T-cell (primary cell): ENCODE measurements at regions not wholly inside any gene's neighbourhood (a gene's known extent, or its start where the extent isn't known, plus 50 kb on each side); places are given as distances from the start of the nearest gene placed in this dataset.

Experiments
- ATAC-seq, 4 experiments: fragments of 200-7000 bp in 3 of 4; fragments of 150-1000 bp in 1 of 4; cut with Tn5 transposase; replicated peaks in 1 of 4; 1 replicate in 3 of 4; 2 replicates in 1 of 4; pipeline ENCODE4 v1.10.0; 2021; ENCODE audit warnings: moderate library complexity in 3 of 4, mild to moderate bottlenecking in 2 of 4, moderate number of reproducible peaks in 1 of 4
- CTCF ChIA-PET, 2 donors: fragments of 300-600 bp; sonication (Branson Sonifier 250); formaldehyde crosslinking; loops; one replicate each; lab custom pipeline; 2022; ENCODE audit warnings: antibody characterized with exemption in 2 of 2; lab: Charles Lee
- POLR2A ChIA-PET, 2 donors: fragments of 300-600 bp; sonication (Branson Sonifier 250); formaldehyde crosslinking; loops; one replicate each; lab custom pipeline; 2022; ENCODE audit warnings: antibody characterized with exemption in 2 of 2; lab: Charles Lee
- DNase-seq, 35 experiments: peaks; one replicate each; pipeline versions ENCODE4 v3.0.0 to v3.0.0-alpha.2; 2013 to 2023
- H3K27ac ChIP-seq: one replicate; pipeline ENCODE4 v1.5.1; 2013; ENCODE audit warnings: low read length
- H3K27me3 ChIP-seq, 2 experiments: replicated peaks in 1 of 2; 1 replicate in 1 of 2; 2 replicates in 1 of 2; pipeline versions ENCODE4 v1.6.1 to v1.7.0; 2013; ENCODE audit warnings: low read length in 1 of 2, mixed read lengths in 1 of 2; ENCODE audit not compliant: control insufficient read depth in 2 of 2, insufficient read depth in 2 of 2; ENCODE audit errors: extremely low read depth in 1 of 2
- H3K36me3 ChIP-seq, 2 donors: 1 replicate in 1 of 2; 2 replicates in 1 of 2; pipeline versions ENCODE4 v1.6.1 to v1.7.0; 2013; ENCODE audit warnings: low read length in 1 of 2; ENCODE audit not compliant: control insufficient read depth in 2 of 2, insufficient read depth in 1 of 2; ENCODE audit errors: extremely low read depth in 1 of 2
- H3K4me1 ChIP-seq, 2 experiments: 1 replicate in 1 of 2; 2 replicates in 1 of 2; pipeline versions ENCODE4 v1.6.1 to v1.7.0; 2013; ENCODE audit warnings: low read length in 2 of 2, mixed read lengths in 1 of 2; ENCODE audit not compliant: insufficient read depth in 2 of 2, control insufficient read depth in 1 of 2; ENCODE audit errors: extremely low read depth in 1 of 2
- H3K4me3 ChIP-seq, 2 donors: 1 replicate in 1 of 2; 2 replicates in 1 of 2; pipeline versions ENCODE4 v1.5.1 to v1.7.0; 2013; ENCODE audit warnings: mild to moderate bottlenecking in 2 of 2, low read length in 1 of 2, moderate library complexity in 1 of 2; ENCODE audit not compliant: control insufficient read depth in 1 of 2; ENCODE audit errors: extremely low read depth in 1 of 2
- H3K9me3 ChIP-seq: 2 replicates; pipeline ENCODE4 v1.7.0; 2013
- H3K27ac Mint-ChIP-seq, 2 donors: one replicate each; pipeline ENCODE4 v1.8.0; 2020 to 2021; ENCODE audit warnings: mild to moderate bottlenecking in 2 of 2, mixed read lengths in 2 of 2
- H3K27me3 Mint-ChIP-seq, 2 donors: one replicate each; pipeline ENCODE4 v1.8.0; 2021 to 2022; ENCODE audit warnings: mixed read lengths in 2 of 2
- H3K36me3 Mint-ChIP-seq: one replicate; pipeline ENCODE4 v1.8.0; 2021; ENCODE audit warnings: mixed read lengths
- H3K4me1 Mint-ChIP-seq, 3 donors: one replicate each; pipeline ENCODE4 v1.8.0; 2020 to 2022; ENCODE audit warnings: mixed read lengths in 3 of 3, mild to moderate bottlenecking in 1 of 3
- H3K4me3 Mint-ChIP-seq, 3 donors: one replicate each; pipeline ENCODE4 v1.8.0; 2020 to 2022; ENCODE audit warnings: mild to moderate bottlenecking in 3 of 3, mixed read lengths in 3 of 3, moderate library complexity in 3 of 3
- H3K9me3 Mint-ChIP-seq, 3 donors: one replicate each; pipeline ENCODE4 v1.8.0; 2020 to 2022; ENCODE audit warnings: mixed read lengths in 3 of 3
- WGBS: methylation state at CpG from one replicate; pipeline ENCODE4 v1.1.5; 2013; ENCODE audit warnings: missing lambda C conversion rate; ENCODE audit not compliant: insufficient coverage; 5-methylcytosine and 5-hydroxymethylcytosine counted together

GRCh38 chr7:109834851-109835250, 1256.1 kb upstream of the LRRN3 start:
- ChIA-PET POLR2A (interaction anchor here in 1 of 2 donors (0.7 kb wide), 1 partner anchor 1086 kb away, joined by 3 read pairs; no protein-coding TSS in a partner anchor), CTCF (no interaction called here)
- Mint-ChIP-seq H3K36me3 (no peaks in the 10 kb centered on the region), H3K4me1 (no peaks in the 10 kb centered on the region), H3K27me3 (peaks cover 0 to 3% of the 10 kb centered on the region in 2 donors), H3K9me3 (no peaks in the 10 kb centered on the region), H3K4me3 (no peak overlapping the region), H3K27ac (no peak overlapping the region)
- no peak for DNase-seq
- ATAC-seq = no peak
- no peak overlapping the region for H3K4me3 ChIP-seq
- no peak overlapping the region for H3K27ac ChIP-seq
- no peaks in the 10 kb centered on the region for H3K36me3 ChIP-seq
- no peaks in the 10 kb centered on the region for H3K4me1 ChIP-seq
- no peaks in the 10 kb centered on the region for H3K27me3 ChIP-seq
- no peaks in the 10 kb centered on the region for H3K9me3 ChIP-seq

GRCh38 chr7:109835577-109835976, 1255.3 kb upstream of the LRRN3 start:
- Histone ChIP-seq H3K27ac (no peak overlapping the region), H3K4me3 (no peak overlapping the region), H3K36me3 (no peaks in the 10 kb centered on the region), H3K27me3 (no peaks in the 10 kb centered on the region), H3K9me3 (no peaks in the 10 kb centered on the region), H3K4me1 (no peaks in the 10 kb centered on the region)
- Mint-ChIP-seq H3K27me3 (peaks cover 0 to 3% of the 10 kb centered on the region in 2 donors), H3K36me3 (no peaks in the 10 kb centered on the region), H3K4me1 (no peaks in the 10 kb centered on the region), H3K9me3 (no peaks in the 10 kb centered on the region), H3K27ac (no peak overlapping the region), H3K4me3 (no peak overlapping the region)
- DNase-seq (no peak), ATAC-seq (no peak)
- CTCF ChIA-PET = interaction anchor here in 1 of 2 donors (0.6 kb wide), 1 partner anchor 1007 kb away, joined by 3 read pairs; no protein-coding TSS in a partner anchor
- POLR2A ChIA-PET = no interaction called here

GRCh38 chr7:109836016-109836415, 1254.9 kb upstream of the LRRN3 start:
- DNase-seq = no peak
- H3K27me3 ChIP-seq = no peaks in the 10 kb centered on the region
- Mint-ChIP-seq H3K4me1 (no peaks in the 10 kb centered on the region), H3K4me3 (no peak overlapping the region), H3K27me3 (peaks cover 0 to 3% of the 10 kb centered on the region in 2 donors), H3K27ac (no peak overlapping the region), H3K9me3 (no peaks in the 10 kb centered on the region), H3K36me3 (no peaks in the 10 kb centered on the region)
- no peaks in the 10 kb centered on the region for H3K4me1 ChIP-seq
- 100% methylated on average over 1 of the region's 3 CpGs for WGBS
- ATAC-seq = no peak
- no peak overlapping the region for H3K4me3 ChIP-seq
- POLR2A ChIA-PET = no interaction called here
- H3K36me3 ChIP-seq = no peaks in the 10 kb centered on the region
- H3K9me3 ChIP-seq = no peaks in the 10 kb centered on the region
- CTCF ChIA-PET = interaction anchor here in 1 of 2 donors (0.6 kb wide), 1 partner anchor 1007 kb away, joined by 3 read pairs; no protein-coding TSS in a partner anchor
- H3K27ac ChIP-seq = no peak overlapping the region

GRCh38 chr7:109842386-109842785, 1248.5 kb upstream of the LRRN3 start:
- no peaks in the 10 kb centered on the region for H3K9me3 Mint-ChIP-seq
- CTCF ChIA-PET = interaction anchor here in 1 of 2 donors (1.1 kb wide), 1 partner anchor 1894 kb away, joined by 5 read pairs; no protein-coding TSS in a partner anchor
- no peak overlapping the region for H3K27ac Mint-ChIP-seq

GRCh38 chr7:109844362-109844761, 1246.6 kb upstream of the LRRN3 start:
- ATAC-seq (no peak), DNase-seq (peak in 2 of 35 experiments; percentile 8 to 37)
- ChIA-PET POLR2A (interaction anchor here in 1 of 2 donors (0.6 kb wide), 1 partner anchor 36 kb away, joined by 3 read pairs; no protein-coding TSS in a partner anchor), CTCF (interaction anchor here in 1 of 2 donors (1.3 kb wide), 1 partner anchor 1888 kb away, joined by 3 read pairs; no protein-coding TSS in a partner anchor)
- Mint-ChIP-seq H3K36me3 (no peaks in the 10 kb centered on the region), H3K27me3 (peaks cover 0 to 3% of the 10 kb centered on the region in 2 donors), H3K4me3 (no peak overlapping the region), H3K9me3 (no peaks in the 10 kb centered on the region), H3K27ac (no peak overlapping the region), H3K4me1 (no peaks in the 10 kb centered on the region)
- Histone ChIP-seq H3K9me3 (no peaks in the 10 kb centered on the region), H3K27me3 (no peaks in the 10 kb centered on the region), H3K4me1 (no peaks in the 10 kb centered on the region), H3K4me3 (no peak overlapping the region), H3K36me3 (no peaks in the 10 kb centered on the region), H3K27ac (no peak overlapping the region)

More at GRCh38 chr7:109842386-109842785, 1248.5 kb upstream of the LRRN3 start:
- no peaks in the 10 kb centered on the region for H3K27me3 ChIP-seq
- peaks cover 0 to 3% of the 10 kb centered on the region in 2 donors for H3K27me3 Mint-ChIP-seq
- POLR2A ChIA-PET = no interaction called here
- H3K27ac ChIP-seq = no peak overlapping the region
- no peaks in the 10 kb centered on the region for H3K9me3 ChIP-seq
- H3K36me3 ChIP-seq = no peaks in the 10 kb centered on the region
- no peak overlapping the region for H3K4me3 Mint-ChIP-seq
- H3K36me3 Mint-ChIP-seq = no peaks in the 10 kb centered on the region
- DNase-seq (no peak), ATAC-seq (no peak)
- H3K4me3 ChIP-seq = no peak overlapping the region
- no peaks in the 10 kb centered on the region for H3K4me1 Mint-ChIP-seq
- 43% methylated on average over 1 of the region's 4 CpGs for WGBS
- no peaks in the 10 kb centered on the region for H3K4me1 ChIP-seq

GRCh38 chr7:109864230-109864629, 1226.7 kb upstream of the LRRN3 start:
- ChIA-PET POLR2A (no interaction called here), CTCF (no interaction called here)
- Mint-ChIP-seq H3K36me3 (no peaks in the 10 kb centered on the region), H3K4me3 (no peak overlapping the region), H3K27ac (no peak overlapping the region), H3K9me3 (no peaks in the 10 kb centered on the region), H3K4me1 (no peaks in the 10 kb centered on the region), H3K27me3 (no peaks in the 10 kb centered on the region)
- H3K4me1 ChIP-seq = no peaks in the 10 kb centered on the region
- no peaks in the 10 kb centered on the region for H3K27me3 ChIP-seq
- H3K27ac ChIP-seq = no peak overlapping the region
- no peaks in the 10 kb centered on the region for H3K36me3 ChIP-seq
- DNase-seq (no peak), ATAC-seq (no peak)
- no peak overlapping the region for H3K4me3 ChIP-seq
- no peaks in the 10 kb centered on the region for H3K9me3 ChIP-seq
